Progenitor cell of endocrine pancreas (in vitro differentiated cells): ENCODE measurements at regions not wholly inside any gene's neighbourhood (a gene's known extent, or its start where the extent isn't known, plus 50 kb on each side); places are given as distances from the start of the nearest gene placed in this dataset.

ENCODE experiments used
- DNase-seq: peaks from one replicate; pipeline ENCODE4 v3.0.0; 2021; ENCODE audit warnings: low spot score; ENCODE audit not compliant: unreplicated experiment
- H3K27ac Mint-ChIP-seq: 2 replicates; pipeline ENCODE4 v1.8.0; 2021; ENCODE audit warnings: mild to moderate bottlenecking, moderate library complexity, mixed read lengths
- H3K27me3 Mint-ChIP-seq: 2 replicates; pipeline ENCODE4 v1.8.0; 2021; ENCODE audit warnings: mixed read lengths
- H3K36me3 Mint-ChIP-seq: 2 replicates; pipeline ENCODE4 v1.8.0; 2022; ENCODE audit warnings: mixed read lengths; ENCODE audit not compliant: insufficient read depth
- H3K4me1 Mint-ChIP-seq: 2 replicates; pipeline ENCODE4 v1.8.0; 2021; ENCODE audit warnings: low read depth, mixed read lengths
- H3K4me3 Mint-ChIP-seq: 2 replicates; pipeline ENCODE4 v1.8.0; 2021; ENCODE audit warnings: low read depth, mild to moderate bottlenecking, moderate library complexity, mixed read lengths
- H3K9me3 Mint-ChIP-seq: 2 replicates; pipeline ENCODE4 v1.8.0; 2021; ENCODE audit warnings: low read depth, mixed read lengths
- TF ChIP-seq, protein P1 (sequence below): fragments of 200-600 bp; sonication (generic); IDR thresholded peaks from one replicate; pipeline ENCODE4 v1.5.0; 2021; ENCODE audit warnings: antibody characterized with exemption, mild to moderate bottlenecking; ENCODE audit not compliant: unreplicated experiment

GRCh38 chr2:226411727-226412360 lies 387.8 kb downstream of the IRS1 start:
- TF ChIP-seq, protein P1, sequence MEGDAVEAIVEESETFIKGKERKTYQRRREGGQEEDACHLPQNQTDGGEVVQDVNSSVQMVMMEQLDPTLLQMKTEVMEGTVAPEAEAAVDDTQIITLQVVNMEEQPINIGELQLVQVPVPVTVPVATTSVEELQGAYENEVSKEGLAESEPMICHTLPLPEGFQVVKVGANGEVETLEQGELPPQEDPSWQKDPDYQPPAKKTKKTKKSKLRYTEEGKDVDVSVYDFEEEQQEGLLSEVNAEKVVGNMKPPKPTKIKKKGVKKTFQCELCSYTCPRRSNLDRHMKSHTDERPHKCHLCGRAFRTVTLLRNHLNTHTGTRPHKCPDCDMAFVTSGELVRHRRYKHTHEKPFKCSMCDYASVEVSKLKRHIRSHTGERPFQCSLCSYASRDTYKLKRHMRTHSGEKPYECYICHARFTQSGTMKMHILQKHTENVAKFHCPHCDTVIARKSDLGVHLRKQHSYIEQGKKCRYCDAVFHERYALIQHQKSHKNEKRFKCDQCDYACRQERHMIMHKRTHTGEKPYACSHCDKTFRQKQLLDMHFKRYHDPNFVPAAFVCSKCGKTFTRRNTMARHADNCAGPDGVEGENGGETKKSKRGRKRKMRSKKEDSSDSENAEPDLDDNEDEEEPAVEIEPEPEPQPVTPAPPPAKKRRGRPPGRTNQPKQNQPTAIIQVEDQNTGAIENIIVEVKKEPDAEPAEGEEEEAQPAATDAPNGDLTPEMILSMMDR = no peak
- Mint-ChIP-seq H3K4me1 (peaks cover 2% of the 10 kb centered on the region), H3K27me3 (no peaks in the 10 kb centered on the region), H3K27ac (no peak overlapping the region), H3K9me3 (no peaks in the 10 kb centered on the region), H3K36me3 (no peaks in the 10 kb centered on the region), H3K4me3 (no peak overlapping the region)
- DNase-seq = no peak

DNA sequence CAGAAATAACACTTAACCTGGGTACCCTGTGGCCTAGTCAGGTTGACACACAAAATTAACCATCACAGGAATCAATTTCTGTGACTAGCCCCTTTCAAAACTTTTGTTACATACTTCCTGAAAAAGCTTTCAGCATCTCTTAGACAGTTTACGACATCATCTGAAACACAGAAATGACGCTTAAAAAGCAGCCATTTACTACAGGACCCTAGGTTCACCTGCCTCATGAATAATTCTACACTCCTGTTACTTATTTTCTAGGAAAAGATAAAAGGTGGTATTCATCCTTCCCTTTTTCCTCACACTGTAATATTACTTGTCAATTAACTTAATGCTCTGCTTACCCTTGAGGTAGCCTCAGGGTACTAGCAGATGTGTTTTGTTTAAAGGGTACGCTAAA lies 388.4 kb downstream of the IRS1 start:
- H3K4me1 Mint-ChIP-seq = peaks cover 2% of the 10 kb centered on the region
- H3K27me3 Mint-ChIP-seq = no peaks in the 10 kb centered on the region

GRCh38 chr2:226410247-226410835 lies 389.3 kb downstream of the IRS1 start:
- H3K9me3 Mint-ChIP-seq = no peaks in the 10 kb centered on the region
- H3K4me3 Mint-ChIP-seq = no peak overlapping the region
- no peaks in the 10 kb centered on the region for H3K36me3 Mint-ChIP-seq
- no peak for DNase-seq
- peaks cover 2% of the 10 kb centered on the region for H3K4me1 Mint-ChIP-seq
- H3K27me3 Mint-ChIP-seq = no peaks in the 10 kb centered on the region
- TF ChIP-seq, protein P1 = no peak
- H3K27ac Mint-ChIP-seq = no peak overlapping the region

More for the DNA sequence above, 388.4 kb downstream of the IRS1 start:
- TF ChIP-seq, protein P1 = no peak
- Mint-ChIP-seq H3K36me3 (no peaks in the 10 kb centered on the region), H3K9me3 (no peaks in the 10 kb centered on the region), H3K4me3 (no peak overlapping the region), H3K27ac (no peak overlapping the region)
- DNase-seq = no peak

DNA sequence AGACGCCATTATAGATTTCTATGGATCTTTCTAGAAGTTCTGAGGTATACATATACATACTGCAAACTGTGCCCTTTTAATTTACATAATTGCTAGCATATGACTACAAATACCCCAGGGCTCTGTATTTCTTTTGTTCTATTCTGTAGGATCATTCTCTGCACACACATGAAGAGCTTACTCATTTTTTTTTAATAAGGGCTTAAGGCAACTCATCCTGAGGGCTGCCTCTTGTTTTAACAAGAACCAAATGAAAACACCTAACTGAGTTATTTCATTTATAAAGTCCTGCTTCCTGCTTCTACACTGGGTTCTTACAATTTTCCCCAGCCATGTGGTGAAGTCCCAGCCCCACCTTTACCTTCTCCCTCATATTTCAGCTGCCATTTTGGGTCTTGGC lies 390.5 kb downstream of the IRS1 start:
- no peaks in the 10 kb centered on the region for H3K36me3 Mint-ChIP-seq
- no peak overlapping the region for H3K27ac Mint-ChIP-seq
- DNase-seq = no peak
- peaks cover 2% of the 10 kb centered on the region for H3K4me1 Mint-ChIP-seq
- no peaks in the 10 kb centered on the region for H3K27me3 Mint-ChIP-seq
- H3K4me3 Mint-ChIP-seq = no peak overlapping the region
- H3K9me3 Mint-ChIP-seq = no peaks in the 10 kb centered on the region
- TF ChIP-seq, protein P1 = no peak

GRCh38 chr2:226408141-226408540 lies 391.5 kb downstream of the IRS1 start:
- Mint-ChIP-seq H3K4me1 (peaks cover 7% of the 10 kb centered on the region), H3K36me3 (no peaks in the 10 kb centered on the region), H3K9me3 (no peaks in the 10 kb centered on the region), H3K4me3 (no peak overlapping the region), H3K27ac (no peak overlapping the region), H3K27me3 (no peaks in the 10 kb centered on the region)
- no peak for DNase-seq
- TF ChIP-seq, protein P1 = no peak
